ENCODE measurements at regions not wholly inside any gene's neighbourhood (a gene's known extent, or its start where the extent isn't known, plus 50 kb on each side); places are given as distances from the start of the nearest gene placed in this dataset.
"Not testable (repeated sequence)": the region's sequence is repeated elsewhere in the genome, so short reads cannot be mapped to it uniquely, and the experiment has no call there.

GRCh38 chr9:39616480-39616879 lies 261.0 kb downstream of the SPATA31A1 start:
- H3K4me3 ChIP-seq (ENCODE audit: low read depth in 1 of 3, low read length in 3 of 3); H3K4me1 ChIP-seq (ENCODE audit: control insufficient read depth in 4 of 4, insufficient read depth in 4 of 4, low read length in 3 of 4); H3K9ac ChIP-seq (ENCODE audit: low read depth in 1 of 2, low read length in 2 of 2); H3K27me3 ChIP-seq (ENCODE audit: control insufficient read depth in 4 of 4, insufficient read depth in 4 of 4, low read length in 3 of 4); H3K9me3 ChIP-seq (ENCODE audit: control insufficient read depth in 4 of 4, low read length in 3 of 4); DNase-seq (ENCODE audit: low spot score); H3K27ac ChIP-seq (ENCODE audit: low read depth in 1 of 2, low read length in 2 of 2); H3K36me3 ChIP-seq (ENCODE audit: control insufficient read depth in 4 of 4, insufficient read depth in 3 of 4, low read depth in 1 of 4, low read length in 3 of 4): not testable (repeated sequence)
- 31% methylated on average over 2 of the region's 4 CpGs for WGBS

GRCh38 chr9:39624048-39624447 lies 268.6 kb downstream of the SPATA31A1 start:
- H3K27me3 ChIP-seq (ENCODE audit: control insufficient read depth in 4 of 4, insufficient read depth in 4 of 4, low read length in 3 of 4); DNase-seq (ENCODE audit: low spot score); H3K4me3 ChIP-seq (ENCODE audit: low read depth in 1 of 3, low read length in 3 of 3); H3K36me3 ChIP-seq (ENCODE audit: control insufficient read depth in 4 of 4, insufficient read depth in 3 of 4, low read depth in 1 of 4, low read length in 3 of 4); H3K4me1 ChIP-seq (ENCODE audit: control insufficient read depth in 4 of 4, insufficient read depth in 4 of 4, low read length in 3 of 4); H3K27ac ChIP-seq (ENCODE audit: low read depth in 1 of 2, low read length in 2 of 2); H3K9me3 ChIP-seq (ENCODE audit: control insufficient read depth in 4 of 4, low read length in 3 of 4); H3K9ac ChIP-seq (ENCODE audit: low read depth in 1 of 2, low read length in 2 of 2): not testable (repeated sequence)
- WGBS: no CpG with 5 or more reads among the region's 10 CpGs

- H3K4me1 ChIP-seq (ENCODE audit: control insufficient read depth in 4 of 4, insufficient read depth in 4 of 4, low read length in 3 of 4); H3K4me3 ChIP-seq (ENCODE audit: low read depth in 1 of 3, low read length in 3 of 3); H3K36me3 ChIP-seq (ENCODE audit: control insufficient read depth in 4 of 4, insufficient read depth in 3 of 4, low read depth in 1 of 4, low read length in 3 of 4); H3K27me3 ChIP-seq (ENCODE audit: control insufficient read depth in 4 of 4, insufficient read depth in 4 of 4, low read length in 3 of 4); H3K27ac ChIP-seq (ENCODE audit: low read depth in 1 of 2, low read length in 2 of 2); H3K9me3 ChIP-seq (ENCODE audit: control insufficient read depth in 4 of 4, low read length in 3 of 4); DNase-seq (ENCODE audit: low spot score); H3K9ac ChIP-seq (ENCODE audit: low read depth in 1 of 2, low read length in 2 of 2): not testable (repeated sequence)
- 78% methylated on average over 8 of the region's 12 CpGs for WGBS
Measured at GRCh38 chr9:39632071-39632470, 276.6 kb downstream of the SPATA31A1 start.

GRCh38 chr9:39649029-39649428 lies 293.6 kb downstream of the SPATA31A1 start:
- H3K27ac ChIP-seq (ENCODE audit: low read depth in 1 of 2, low read length in 2 of 2); H3K36me3 ChIP-seq (ENCODE audit: control insufficient read depth in 4 of 4, insufficient read depth in 3 of 4, low read depth in 1 of 4, low read length in 3 of 4); H3K9ac ChIP-seq (ENCODE audit: low read depth in 1 of 2, low read length in 2 of 2); DNase-seq (ENCODE audit: low spot score); H3K4me1 ChIP-seq (ENCODE audit: control insufficient read depth in 4 of 4, insufficient read depth in 4 of 4, low read length in 3 of 4); H3K27me3 ChIP-seq (ENCODE audit: control insufficient read depth in 4 of 4, insufficient read depth in 4 of 4, low read length in 3 of 4); H3K4me3 ChIP-seq (ENCODE audit: low read depth in 1 of 3, low read length in 3 of 3); H3K9me3 ChIP-seq (ENCODE audit: control insufficient read depth in 4 of 4, low read length in 3 of 4): not testable (repeated sequence)

DNA sequence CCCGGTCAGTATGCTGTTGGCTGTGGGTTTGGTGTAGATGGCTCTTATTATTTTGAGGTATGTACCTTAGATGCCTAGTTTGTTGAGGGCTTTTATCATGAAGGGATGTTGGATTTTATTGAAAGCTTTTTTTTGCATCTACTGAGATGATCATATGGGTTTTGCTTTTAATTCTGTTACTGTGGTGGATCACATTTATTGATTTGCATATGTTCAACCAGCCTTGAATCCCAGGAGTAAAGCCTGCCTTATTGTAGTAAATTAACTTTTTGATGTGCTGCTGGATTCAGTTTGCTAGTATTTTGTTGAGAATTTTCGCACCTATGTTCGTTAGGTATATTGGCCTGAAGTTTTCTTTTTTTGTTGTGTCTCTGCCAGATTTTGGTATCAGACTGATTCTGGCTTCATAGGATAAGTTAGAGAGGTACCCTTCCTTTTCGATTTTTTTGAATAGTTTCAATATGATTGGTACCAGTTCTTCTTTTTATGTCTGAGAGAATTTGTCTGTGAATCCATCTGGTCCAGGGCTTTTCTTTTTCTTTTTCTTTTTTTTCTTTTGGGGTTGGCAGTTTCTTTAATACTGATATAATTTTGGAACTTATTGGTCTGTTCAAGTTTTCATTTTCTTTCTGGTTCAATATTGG lies 301.6 kb downstream of the SPATA31A1 start:
- not testable (repeated sequence) for H3K4me1 ChIP-seq (ENCODE audit: control insufficient read depth in 4 of 4, insufficient read depth in 4 of 4, low read length in 3 of 4); H3K9ac ChIP-seq (ENCODE audit: low read depth in 1 of 2, low read length in 2 of 2); DNase-seq (ENCODE audit: low spot score); H3K27ac ChIP-seq (ENCODE audit: low read depth in 1 of 2, low read length in 2 of 2); H3K27me3 ChIP-seq (ENCODE audit: control insufficient read depth in 4 of 4, insufficient read depth in 4 of 4, low read length in 3 of 4); H3K36me3 ChIP-seq (ENCODE audit: control insufficient read depth in 4 of 4, insufficient read depth in 3 of 4, low read depth in 1 of 4, low read length in 3 of 4); H3K9me3 ChIP-seq (ENCODE audit: control insufficient read depth in 4 of 4, low read length in 3 of 4); H3K4me3 ChIP-seq (ENCODE audit: low read depth in 1 of 3, low read length in 3 of 3)
- no CpG with 5 or more reads among the region's 4 CpGs for WGBS

DNA sequence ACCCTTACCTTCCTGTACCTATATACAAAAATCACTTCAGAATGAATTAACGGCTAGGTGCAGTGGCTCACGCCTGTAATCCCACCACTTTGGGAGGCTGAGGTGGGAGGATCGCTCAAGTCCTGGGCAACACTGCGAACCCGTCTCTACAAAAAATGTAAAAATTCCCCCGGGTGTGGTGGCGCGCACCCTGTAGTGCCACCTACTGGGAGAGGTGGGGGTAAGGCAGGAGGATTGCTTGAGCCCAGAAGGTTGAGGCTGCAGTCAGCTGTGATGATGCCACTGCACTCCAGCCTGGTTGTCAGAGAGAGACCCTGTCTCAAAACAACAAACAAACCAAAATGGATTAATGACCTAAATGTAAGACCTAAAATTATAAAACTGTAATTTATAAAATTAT lies 307.6 kb downstream of the SPATA31A1 start:
- not testable (repeated sequence) for H3K36me3 ChIP-seq (ENCODE audit: control insufficient read depth in 4 of 4, insufficient read depth in 3 of 4, low read depth in 1 of 4, low read length in 3 of 4); H3K9me3 ChIP-seq (ENCODE audit: control insufficient read depth in 4 of 4, low read length in 3 of 4); H3K27ac ChIP-seq (ENCODE audit: low read depth in 1 of 2, low read length in 2 of 2); DNase-seq (ENCODE audit: low spot score); H3K9ac ChIP-seq (ENCODE audit: low read depth in 1 of 2, low read length in 2 of 2); H3K4me1 ChIP-seq (ENCODE audit: control insufficient read depth in 4 of 4, insufficient read depth in 4 of 4, low read length in 3 of 4); H3K4me3 ChIP-seq (ENCODE audit: low read depth in 1 of 3, low read length in 3 of 3); H3K27me3 ChIP-seq (ENCODE audit: control insufficient read depth in 4 of 4, insufficient read depth in 4 of 4, low read length in 3 of 4)
- WGBS: no CpG with 5 or more reads among the region's 8 CpGs

- WGBS: no CpG with 5 or more reads among the region's 1 CpG
- not testable (repeated sequence) for DNase-seq (ENCODE audit: low spot score); H3K27me3 ChIP-seq (ENCODE audit: control insufficient read depth in 4 of 4, insufficient read depth in 4 of 4, low read length in 3 of 4); H3K4me3 ChIP-seq (ENCODE audit: low read depth in 1 of 3, low read length in 3 of 3); H3K36me3 ChIP-seq (ENCODE audit: control insufficient read depth in 4 of 4, insufficient read depth in 3 of 4, low read depth in 1 of 4, low read length in 3 of 4); H3K4me1 ChIP-seq (ENCODE audit: control insufficient read depth in 4 of 4, insufficient read depth in 4 of 4, low read length in 3 of 4); H3K27ac ChIP-seq (ENCODE audit: low read depth in 1 of 2, low read length in 2 of 2); H3K9ac ChIP-seq (ENCODE audit: low read depth in 1 of 2, low read length in 2 of 2); H3K9me3 ChIP-seq (ENCODE audit: control insufficient read depth in 4 of 4, low read length in 3 of 4)
Measured at GRCh38 chr9:39663713-39664112, 308.2 kb downstream of the SPATA31A1 start.

GRCh38 chr9:39665020-39665419 lies 309.6 kb downstream of the SPATA31A1 start:
- not testable (repeated sequence) for DNase-seq (ENCODE audit: low spot score); H3K4me3 ChIP-seq (ENCODE audit: low read depth in 1 of 3, low read length in 3 of 3); H3K4me1 ChIP-seq (ENCODE audit: control insufficient read depth in 4 of 4, insufficient read depth in 4 of 4, low read length in 3 of 4); H3K27me3 ChIP-seq (ENCODE audit: control insufficient read depth in 4 of 4, insufficient read depth in 4 of 4, low read length in 3 of 4); H3K9me3 ChIP-seq (ENCODE audit: control insufficient read depth in 4 of 4, low read length in 3 of 4); H3K9ac ChIP-seq (ENCODE audit: low read depth in 1 of 2, low read length in 2 of 2); H3K36me3 ChIP-seq (ENCODE audit: control insufficient read depth in 4 of 4, insufficient read depth in 3 of 4, low read depth in 1 of 4, low read length in 3 of 4); H3K27ac ChIP-seq (ENCODE audit: low read depth in 1 of 2, low read length in 2 of 2)
- 91% methylated on average over 4 of the region's 7 CpGs for WGBS

All from liver (tissue), 6 donors.